ENCODE measurements at regions not wholly inside any gene's neighbourhood (a gene's known extent, or its start where the extent isn't known, plus 50 kb on each side); places are given as distances from the start of the nearest gene placed in this dataset.

DNA sequence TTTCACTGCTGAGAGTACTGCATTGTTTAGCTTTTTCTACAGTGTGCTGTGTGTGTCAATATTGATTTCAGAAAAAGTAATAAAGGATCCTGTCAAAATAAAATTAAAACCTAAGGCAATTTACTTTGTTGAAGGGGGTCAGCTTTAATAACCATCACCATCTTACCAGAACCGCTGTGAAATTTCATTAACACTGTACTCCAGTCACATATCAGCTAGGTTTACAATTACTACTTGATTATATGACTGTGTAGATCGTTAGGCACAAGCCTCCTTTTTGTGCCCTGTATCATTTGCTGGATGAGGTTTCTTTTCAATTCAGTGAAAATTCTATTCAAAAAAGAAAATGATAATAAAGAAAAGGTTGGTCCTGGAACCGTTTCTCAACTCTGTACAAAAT lies 917.2 kb downstream of the CENPC start:
- intact Hi-C loops (cut with DNase I): no loop called here
- DNase-seq: no peak
- ATAC-seq (ENCODE audit: poor library complexity): no peak

DNA sequence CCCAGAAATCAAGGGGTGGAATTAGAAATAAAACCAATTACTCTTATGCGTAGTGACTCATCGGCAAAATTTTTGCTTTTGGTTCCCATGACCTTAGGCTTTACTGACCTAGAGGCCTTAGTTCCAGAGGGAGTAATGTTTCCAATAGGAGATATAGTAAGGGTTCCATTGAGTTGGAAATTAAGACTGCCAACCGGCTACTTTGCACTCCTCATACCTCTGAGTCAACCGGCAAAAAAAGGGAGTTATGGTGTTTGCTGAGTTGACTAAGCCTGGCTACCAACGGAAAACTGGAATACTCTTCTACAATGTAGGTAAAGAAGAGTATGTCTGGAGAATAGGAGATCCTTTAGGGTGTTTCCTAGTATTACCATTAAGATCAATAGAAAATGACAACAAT lies 919.8 kb downstream of the CENPC start:
- intact Hi-C loops (cut with DNase I): no loop called here
- no peak for DNase-seq
- ATAC-seq (ENCODE audit: poor library complexity): no peak

- ATAC-seq (ENCODE audit: poor library complexity) (no peak), DNase-seq (no peak)
- intact Hi-C loops (cut with DNase I): no loop called here
These were observed 931.7 kb downstream of the CENPC start for GRCh38 chr4:66613591-66613990.

DNA sequence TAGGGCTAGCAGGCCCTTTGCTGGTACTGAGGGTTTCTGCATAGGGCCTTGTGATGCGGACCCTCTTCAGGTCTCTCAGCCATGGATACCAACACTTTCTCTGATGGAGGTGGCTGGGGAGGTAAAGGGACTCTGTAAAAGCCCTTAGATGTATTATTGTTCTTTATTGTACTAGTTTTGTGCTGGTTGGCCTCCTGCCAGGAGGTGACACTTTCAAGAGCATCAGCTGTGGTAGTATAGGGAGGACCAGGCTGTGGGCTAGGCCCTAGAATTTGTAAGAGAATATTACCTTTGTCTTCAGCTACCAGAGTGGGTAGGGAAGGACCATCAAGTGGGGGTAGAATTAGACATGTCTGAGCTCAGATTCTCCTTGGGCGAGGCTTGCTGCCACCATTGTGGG lies 936.3 kb downstream of the CENPC start:
- intact Hi-C loops (cut with DNase I): no loop called here
- DNase-seq (no peak), ATAC-seq (ENCODE audit: poor library complexity) (no peak)

DNA sequence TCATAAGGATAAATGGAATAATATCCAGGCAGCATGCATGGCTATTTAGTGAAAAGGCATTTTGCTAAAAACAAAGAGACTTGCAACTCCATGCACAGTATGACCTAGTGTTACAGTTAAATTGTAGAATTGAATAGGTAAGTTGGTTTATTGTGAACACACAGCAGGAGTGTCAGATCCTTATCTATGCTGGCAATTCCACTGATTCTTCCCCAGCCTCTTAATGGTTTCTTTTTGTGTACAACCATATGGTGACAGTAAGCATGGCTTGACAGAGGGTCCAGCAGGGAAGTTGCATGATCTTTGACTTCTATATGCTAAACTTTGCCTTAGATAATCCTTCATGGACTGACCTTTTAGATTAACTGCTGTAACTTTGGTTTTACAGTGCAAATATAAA lies 936.6 kb upstream of the EPHA5 start:
- intact Hi-C loops (cut with DNase I): no loop called here
- ATAC-seq (ENCODE audit: poor library complexity) (no peak), DNase-seq (no peak)

DNA sequence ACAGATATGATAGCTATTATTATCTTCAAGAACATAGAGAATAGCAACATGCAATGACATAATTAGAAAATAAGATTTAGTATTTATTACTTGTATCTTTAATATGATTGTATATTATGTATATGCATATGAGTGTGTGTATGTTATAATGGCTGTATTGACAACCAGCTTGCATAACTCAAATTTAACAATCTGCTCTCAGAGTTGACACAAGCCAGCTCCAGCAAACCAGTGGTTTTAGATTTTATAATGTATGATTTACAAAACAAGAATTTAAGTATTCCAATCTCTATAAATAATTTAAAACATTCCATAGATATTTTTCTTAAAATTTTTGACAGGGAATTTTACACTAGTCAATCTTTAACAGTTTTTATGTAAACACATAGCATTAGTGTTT lies 935.9 kb upstream of the EPHA5 start:
- DNase-seq (no peak), ATAC-seq (ENCODE audit: poor library complexity) (no peak)
- intact Hi-C loops (cut with DNase I): no loop called here

GRCh38 chr4:66604192-66604591 lies 933.9 kb upstream of the EPHA5 start:
- intact Hi-C loops (cut with DNase I): no loop called here
- no peak for DNase-seq
- ATAC-seq (ENCODE audit: poor library complexity): no peak

DNA sequence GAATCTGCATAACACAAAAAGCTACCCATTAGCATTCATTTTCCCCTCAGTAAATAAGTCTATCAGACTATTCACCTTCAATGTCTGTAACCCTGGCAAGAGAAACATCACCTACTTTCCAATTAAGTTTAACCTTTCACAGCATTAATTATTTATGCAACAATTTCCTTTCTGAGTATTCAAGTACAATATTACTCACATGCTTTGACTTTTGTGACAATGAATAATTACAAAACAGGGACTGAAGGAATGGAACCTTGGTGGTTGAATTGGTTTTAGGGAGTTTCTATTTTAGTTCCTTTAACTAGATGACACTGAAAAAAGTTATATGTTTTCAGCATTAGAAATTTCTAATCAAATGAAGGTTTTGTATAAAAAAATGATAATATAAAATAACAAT lies 932.3 kb upstream of the EPHA5 start:
- intact Hi-C loops (cut with DNase I): no loop called here
- no peak for ATAC-seq (ENCODE audit: poor library complexity)
- DNase-seq: no peak

DNA sequence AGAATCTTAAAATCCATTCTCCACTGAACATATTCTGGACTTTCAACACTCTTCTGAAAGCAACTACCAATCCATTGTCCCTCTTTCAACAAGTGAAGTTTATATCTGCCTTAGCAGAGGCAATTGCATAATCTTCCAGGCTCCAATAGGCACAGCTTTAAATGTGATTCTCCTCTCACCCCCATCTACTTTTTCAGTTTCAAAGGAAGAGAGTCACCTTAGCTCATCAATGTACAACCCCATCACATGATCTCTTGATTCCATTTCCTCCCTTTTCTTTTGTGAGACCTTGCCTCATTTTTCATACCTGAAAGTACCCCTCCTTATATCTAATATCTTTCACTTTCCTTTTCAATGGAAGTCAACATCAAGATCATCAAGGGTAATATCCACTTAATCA lies 921.7 kb upstream of the EPHA5 start:
- ATAC-seq (ENCODE audit: poor library complexity) (no peak), DNase-seq (no peak)
- intact Hi-C loops (cut with DNase I): no loop called here

GRCh38 chr4:66590488-66591215 lies 920.4 kb upstream of the EPHA5 start:
- intact Hi-C loops (cut with DNase I): no loop called here
- DNase-seq (no peak), ATAC-seq (ENCODE audit: poor library complexity) (no peak)

- intact Hi-C loops (cut with DNase I): no loop called here
- ATAC-seq (ENCODE audit: poor library complexity): no peak
- DNase-seq: no peak
These were observed 918.9 kb upstream of the EPHA5 start for GRCh38 chr4:66589183-66589582.

DNA sequence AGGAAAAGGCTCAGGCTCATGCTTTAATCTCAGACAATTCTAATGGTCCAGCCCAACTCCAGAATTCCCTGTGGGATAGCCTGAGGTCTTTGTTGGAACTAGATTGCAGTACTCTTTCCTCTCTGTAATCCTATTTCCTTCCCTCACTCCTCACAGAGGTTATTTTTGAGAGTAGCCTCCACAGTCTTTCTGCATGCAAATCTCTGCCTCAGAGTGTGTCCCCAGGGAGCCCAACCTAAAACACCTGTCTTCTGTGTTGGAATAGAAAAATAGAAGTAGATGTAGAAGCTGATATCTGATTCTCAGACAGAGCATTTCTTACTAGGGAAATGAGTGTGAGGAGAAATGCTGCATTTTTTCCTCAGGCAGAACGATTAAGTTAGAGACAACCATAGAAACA lies 915.5 kb upstream of the EPHA5 start:
- intact Hi-C loops (cut with DNase I): no loop called here
- DNase-seq: no peak
- no peak for ATAC-seq (ENCODE audit: poor library complexity)

DNA sequence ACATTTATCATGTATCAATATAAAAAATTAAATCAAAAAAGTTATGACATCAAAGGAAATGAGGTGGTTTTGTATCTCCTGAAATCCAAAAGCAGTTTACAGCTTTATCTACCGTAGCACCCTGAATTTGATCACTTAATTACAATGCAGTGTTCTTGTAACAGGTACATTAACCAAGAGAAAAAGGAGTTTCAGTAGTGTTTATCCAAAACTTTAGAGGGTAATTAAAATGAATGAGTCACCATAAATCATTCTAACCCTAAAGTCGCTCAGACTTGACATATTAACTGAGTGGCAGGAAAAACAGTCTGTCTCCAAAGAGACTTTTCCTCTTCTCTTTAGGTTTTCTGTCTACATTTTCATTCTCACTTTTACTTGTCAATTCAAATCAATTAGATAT lies 907.6 kb upstream of the EPHA5 start:
- intact Hi-C loops (cut with DNase I): no loop called here
- no peak for DNase-seq
- no peak for ATAC-seq (ENCODE audit: poor library complexity)

- no peak for ATAC-seq (ENCODE audit: poor library complexity)
- intact Hi-C loops (cut with DNase I): no loop called here
- DNase-seq: no peak
These were observed 904.9 kb upstream of the EPHA5 start for GRCh38 chr4:66575008-66575696.

- intact Hi-C loops (cut with DNase I): no loop called here
- no peak for DNase-seq
- no peak for ATAC-seq (ENCODE audit: poor library complexity)
These were observed 904.1 kb upstream of the EPHA5 start for GRCh38 chr4:66574145-66574978.

DNA sequence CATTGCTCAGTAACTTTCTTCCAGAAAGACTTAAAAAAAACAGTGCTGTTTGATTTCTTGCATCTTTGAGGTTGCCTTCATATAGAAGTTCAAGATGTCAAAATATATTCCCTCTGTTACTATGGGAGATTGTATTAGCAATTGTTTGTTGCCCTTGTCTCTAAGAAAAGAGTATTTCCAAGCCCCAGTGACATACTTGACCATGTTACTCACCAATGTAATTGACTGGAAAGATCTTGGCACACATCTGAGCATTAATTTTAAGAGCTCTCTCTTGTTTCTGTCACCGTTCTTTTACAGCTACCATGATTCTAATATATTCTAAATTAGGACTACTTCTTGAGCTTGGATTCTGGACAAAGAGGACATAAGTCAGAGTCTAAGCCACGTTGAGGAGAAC lies 902.7 kb upstream of the EPHA5 start:
- intact Hi-C loops (cut with DNase I): no loop called here
- ATAC-seq (ENCODE audit: poor library complexity) (no peak), DNase-seq (no peak)

DNA sequence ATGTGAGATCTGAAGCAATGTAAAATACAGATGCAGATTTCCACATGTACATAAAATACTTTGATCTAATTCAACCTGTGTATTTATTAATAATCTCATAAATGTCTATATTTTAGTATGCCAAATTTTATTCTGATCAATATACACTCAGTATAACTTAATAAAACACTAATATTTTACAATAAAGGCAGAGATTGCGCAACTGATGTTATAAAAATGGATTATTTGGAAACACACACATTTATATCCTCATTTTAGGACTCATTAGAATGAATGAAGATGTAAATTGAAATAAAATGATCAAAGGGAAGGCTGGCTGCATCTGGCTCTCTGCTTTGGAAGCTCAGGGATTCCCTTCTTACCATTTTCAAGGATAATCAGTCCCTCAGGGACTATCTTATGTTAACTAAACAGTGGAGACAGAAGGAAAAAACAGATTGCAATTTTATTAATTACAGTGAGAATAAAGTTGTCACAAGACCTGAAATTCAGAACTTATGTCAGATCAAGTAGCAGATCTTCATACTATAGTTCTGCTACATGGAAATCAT lies 900.9 kb upstream of the EPHA5 start:
- no peak for ATAC-seq (ENCODE audit: poor library complexity)
- no peak for DNase-seq

DNA sequence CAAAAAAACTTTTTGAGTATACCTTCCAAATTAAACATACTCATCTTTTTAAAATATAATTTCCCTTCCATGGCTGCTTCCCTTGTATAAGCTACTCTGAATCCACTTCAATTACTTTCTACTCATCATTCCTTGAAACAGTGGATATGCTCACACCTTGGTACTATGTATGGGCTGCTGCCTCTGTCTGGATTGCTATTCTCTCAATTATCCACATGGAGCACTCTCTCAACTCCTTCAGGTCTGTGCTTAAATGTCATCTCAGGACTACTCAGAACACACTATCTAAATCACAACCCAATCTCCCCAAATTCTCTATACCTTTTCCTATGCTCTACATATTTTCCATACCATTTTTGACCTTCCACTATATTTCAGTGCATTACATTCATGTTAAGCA lies 898.9 kb upstream of the EPHA5 start:
- intact Hi-C loops (cut with DNase I): no loop called here
- DNase-seq (no peak), ATAC-seq (ENCODE audit: poor library complexity) (no peak)

More for the DNA sequence above, 900.9 kb upstream of the EPHA5 start:
- intact Hi-C loops (cut with DNase I): no loop called here

GRCh38 chr4:66568431-66568830 lies 898.1 kb upstream of the EPHA5 start:
- intact Hi-C loops (cut with DNase I): no loop called here
- no peak for DNase-seq
- ATAC-seq (ENCODE audit: poor library complexity): no peak

DNA sequence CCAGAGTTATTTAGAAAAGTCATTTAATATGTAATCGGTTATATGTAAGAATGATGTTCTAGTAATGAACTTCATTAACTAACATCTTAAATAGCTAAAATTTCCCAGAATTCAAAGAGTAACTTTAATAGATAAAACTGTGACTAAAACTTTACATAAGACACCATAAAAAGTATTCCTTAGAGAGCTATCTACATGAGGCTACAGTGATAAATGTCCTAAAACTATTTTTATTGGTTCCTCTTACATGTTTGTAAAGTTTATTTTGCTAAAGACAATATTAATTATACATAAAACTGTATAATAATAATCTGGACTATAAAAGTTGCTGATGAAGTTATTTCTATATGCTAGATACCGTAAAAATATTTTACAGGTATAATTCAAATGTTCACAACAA lies 897.7 kb upstream of the EPHA5 start:
- DNase-seq: no peak
- intact Hi-C loops (cut with DNase I): no loop called here
- ATAC-seq (ENCODE audit: poor library complexity): no peak

Measured in Right ventricle myocardium superior (tissue), 1 donor.